Sigmoid colon (tissue), 6 donors: ENCODE measurements at regions not wholly inside any gene's neighbourhood (a gene's known extent, or its start where the extent isn't known, plus 50 kb on each side); places are given as distances from the start of the nearest gene placed in this dataset.

Experiments
- DNase-seq: peaks from one replicate; pipeline ENCODE4 v3.0.0-alpha.2; 2019
- H3K27ac ChIP-seq, 4 donors: fragments of 200-600 bp; sonication (generic); one replicate each; pipeline ENCODE4 v1.5.1; 2016 to 2019; ENCODE audit warnings: mild to moderate bottlenecking in 1 of 4
- H3K27me3 ChIP-seq, 3 donors: fragments of 200-600 bp; sonication (generic); one replicate each; pipeline ENCODE4 v1.5.1; 2019; ENCODE audit warnings: mild to moderate bottlenecking in 1 of 3
- H3K36me3 ChIP-seq, 4 donors: fragments of 200-600 bp; sonication (generic); one replicate each; pipeline ENCODE4 v1.5.1; 2016 to 2019
- H3K4me1 ChIP-seq, 4 donors: fragments of 200-600 bp; sonication (generic); one replicate each; pipeline ENCODE4 v1.5.1; 2017 to 2019
- H3K4me3 ChIP-seq, 4 donors: fragments of 200-600 bp; sonication (generic); one replicate each; pipeline ENCODE4 v1.5.1; 2017 to 2019; ENCODE audit warnings: mild to moderate bottlenecking in 2 of 4, moderate library complexity in 1 of 4
- H3K9me3 ChIP-seq, 4 donors: fragments of 200-600 bp in 3 of 4; sonication (generic) in 3 of 4; one replicate each; pipeline versions ENCODE4 v1.5.1 to v1.6.1; 2013 to 2019
- CTCF ChIP-seq, 4 experiments: fragments of 450-650 bp in 3 of 4; fragments of 200-600 bp in 1 of 4; IDR thresholded peaks; one replicate each; pipeline ENCODE4 v1.5.1; 2016 to 2019; ENCODE audit warnings: antibody characterized with exemption in 4 of 4, mild to moderate bottlenecking in 3 of 4, moderate library complexity in 2 of 4
- EP300 ChIP-seq, 4 donors: sonication (generic); formaldehyde crosslinking; IDR thresholded peaks; one replicate each; pipeline ENCODE4 v1.6.1; 2017; ENCODE audit warnings: antibody characterized with exemption in 4 of 4
- POLR2A ChIP-seq, 2 donors: fragments of 450-650 bp; IDR thresholded peaks; one replicate each; pipeline ENCODE4 v1.6.1; 2016; ENCODE audit warnings: antibody characterized with exemption in 2 of 2, mild to moderate bottlenecking in 2 of 2, moderate library complexity in 2 of 2
- POLR2AphosphoS5 ChIP-seq, 4 donors: sonication (generic); formaldehyde crosslinking; IDR thresholded peaks; one replicate each; pipeline ENCODE4 v1.6.1; 2017; ENCODE audit warnings: antibody characterized with exemption in 4 of 4
- WGBS, 2 donors: extraction: QIAGEN DNeasy Blood & Tissue Kit; methylation state at CpG; one replicate each; pipeline ENCODE4 v1.1.7; 2013; 5-methylcytosine and 5-hydroxymethylcytosine counted together
- intact Hi-C: fragments of 100-400 bp; cut with DNase I; formaldehyde crosslinking; loops from one replicate; pipeline ENCODE4 v1.15.1; 2023
- donor health status: healthy with polysubstance abuse.
- donor health status: healthy.

GRCh38 chr5:56517011-56517416 lies 283.9 kb upstream of the ANKRD55 start:
- Histone ChIP-seq H3K36me3 (no peaks in the 10 kb centered on the region), H3K27ac (no peak overlapping the region), H3K27me3 (no peaks in the 10 kb centered on the region), H3K4me1 (no peaks in the 10 kb centered on the region), H3K9me3 (no peaks in the 10 kb centered on the region), H3K4me3 (no peak overlapping the region)
- WGBS, 2 donors: 23 to 34% methylated on average over 2 of the region's 2 CpGs
- DNase-seq: no peak
- intact Hi-C loops: no loop called here
- no peak for TF ChIP-seq POLR2A (IDR thresholded peaks at IDR 0.05)
- no peak for TF ChIP-seq POLR2AphosphoS5 (IDR thresholded peaks at IDR 0.05)
- TF ChIP-seq EP300 (IDR thresholded peaks at IDR 0.05): no peak
- no peak for TF ChIP-seq CTCF (IDR thresholded peaks at IDR 0.05)

GRCh38 chr5:56516441-56516840 lies 283.3 kb upstream of the ANKRD55 start:
- no peaks in the 10 kb centered on the region for H3K36me3 ChIP-seq
- H3K9me3 ChIP-seq: no peaks in the 10 kb centered on the region
- H3K4me1 ChIP-seq: no peaks in the 10 kb centered on the region
- H3K27me3 ChIP-seq: no peaks in the 10 kb centered on the region
- intact Hi-C loops: no loop called here
- H3K27ac ChIP-seq: no peak overlapping the region
- no peak for DNase-seq
- 85 to 86% methylated on average over 5 of the region's 5 CpGs for WGBS, 2 donors
- no peak overlapping the region for H3K4me3 ChIP-seq
- TF ChIP-seq POLR2AphosphoS5 (IDR thresholded peaks at IDR 0.05) (no peak), CTCF (IDR thresholded peaks at IDR 0.05) (no peak), POLR2A (IDR thresholded peaks at IDR 0.05) (no peak), EP300 (IDR thresholded peaks at IDR 0.05) (no peak)

- Histone ChIP-seq H3K27ac (no peak overlapping the region), H3K4me1 (no peaks in the 10 kb centered on the region), H3K9me3 (no peaks in the 10 kb centered on the region), H3K36me3 (no peaks in the 10 kb centered on the region), H3K4me3 (no peak overlapping the region), H3K27me3 (no peaks in the 10 kb centered on the region)
- WGBS, 2 donors: 46 to 79% methylated on average over 2 of the region's 2 CpGs
- intact Hi-C loops: no loop called here
- DNase-seq: no peak
- TF ChIP-seq POLR2AphosphoS5 (IDR thresholded peaks at IDR 0.05) (no peak), EP300 (IDR thresholded peaks at IDR 0.05) (no peak), POLR2A (IDR thresholded peaks at IDR 0.05) (no peak), CTCF (IDR thresholded peaks at IDR 0.05) (no peak)
Measured at GRCh38 chr5:56516035-56516434, 282.9 kb upstream of the ANKRD55 start.

- Histone ChIP-seq H3K27me3 (no peaks in the 10 kb centered on the region), H3K27ac (no peak overlapping the region), H3K4me1 (no peaks in the 10 kb centered on the region), H3K36me3 (no peaks in the 10 kb centered on the region), H3K4me3 (no peak overlapping the region), H3K9me3 (no peaks in the 10 kb centered on the region)
- no peak for TF ChIP-seq CTCF (IDR thresholded peaks at IDR 0.05)
- no peak for TF ChIP-seq POLR2AphosphoS5 (IDR thresholded peaks at IDR 0.05)
- no peak for TF ChIP-seq EP300 (IDR thresholded peaks at IDR 0.05)
- no peak for TF ChIP-seq POLR2A (IDR thresholded peaks at IDR 0.05)
- intact Hi-C loops: no loop called here
- no peak for DNase-seq
- WGBS, 2 donors: 67 to 76% methylated on average over 8 of the region's 8 CpGs
Measured at GRCh38 chr5:56515011-56515410, 281.9 kb upstream of the ANKRD55 start.

GRCh38 chr5:56514245-56514644 lies 281.1 kb upstream of the ANKRD55 start:
- Histone ChIP-seq H3K36me3 (no peaks in the 10 kb centered on the region), H3K27ac (no peak overlapping the region), H3K4me3 (no peak overlapping the region), H3K4me1 (no peaks in the 10 kb centered on the region), H3K27me3 (no peaks in the 10 kb centered on the region), H3K9me3 (no peaks in the 10 kb centered on the region)
- WGBS, 2 donors: 79 to 81% methylated on average over 4 of the region's 4 CpGs
- no peak for DNase-seq
- intact Hi-C loops: no loop called here
- TF ChIP-seq POLR2A (IDR thresholded peaks at IDR 0.05) (no peak), EP300 (IDR thresholded peaks at IDR 0.05) (no peak), CTCF (IDR thresholded peaks at IDR 0.05) (no peak)
